CD4-positive, alpha-beta T cell treated with Interleukin-17A for 1 hour (primary cell): ENCODE measurements at regions not wholly inside any gene's neighbourhood (a gene's known extent, or its start where the extent isn't known, plus 50 kb on each side); places are given as distances from the start of the nearest gene placed in this dataset.

Source experiments
- DNase-seq: peaks from one replicate; pipeline ENCODE4 v3.0.0-alpha.2; 2020

DNA sequence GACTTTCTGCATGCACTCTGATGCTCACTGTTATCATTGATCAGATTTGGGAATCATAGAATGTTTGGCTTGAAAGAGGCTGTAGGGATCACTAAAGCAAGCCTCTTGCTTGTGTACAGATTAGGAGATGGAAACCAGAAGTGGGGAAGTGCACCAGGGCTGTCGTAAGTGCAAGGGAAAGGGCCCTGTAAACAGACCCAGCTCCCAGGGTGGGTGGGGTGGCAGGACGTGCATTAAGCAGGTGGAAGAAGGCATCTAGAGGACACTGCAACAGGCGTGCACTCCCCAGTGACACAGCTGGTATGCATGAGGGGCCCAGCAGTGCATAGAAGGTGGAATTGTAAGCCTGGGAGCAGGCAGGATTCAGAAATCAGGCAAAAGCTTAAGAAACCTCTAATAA lies 58.0 kb upstream of the SLC7A14 start:
- DNase-seq: no peak

DNA sequence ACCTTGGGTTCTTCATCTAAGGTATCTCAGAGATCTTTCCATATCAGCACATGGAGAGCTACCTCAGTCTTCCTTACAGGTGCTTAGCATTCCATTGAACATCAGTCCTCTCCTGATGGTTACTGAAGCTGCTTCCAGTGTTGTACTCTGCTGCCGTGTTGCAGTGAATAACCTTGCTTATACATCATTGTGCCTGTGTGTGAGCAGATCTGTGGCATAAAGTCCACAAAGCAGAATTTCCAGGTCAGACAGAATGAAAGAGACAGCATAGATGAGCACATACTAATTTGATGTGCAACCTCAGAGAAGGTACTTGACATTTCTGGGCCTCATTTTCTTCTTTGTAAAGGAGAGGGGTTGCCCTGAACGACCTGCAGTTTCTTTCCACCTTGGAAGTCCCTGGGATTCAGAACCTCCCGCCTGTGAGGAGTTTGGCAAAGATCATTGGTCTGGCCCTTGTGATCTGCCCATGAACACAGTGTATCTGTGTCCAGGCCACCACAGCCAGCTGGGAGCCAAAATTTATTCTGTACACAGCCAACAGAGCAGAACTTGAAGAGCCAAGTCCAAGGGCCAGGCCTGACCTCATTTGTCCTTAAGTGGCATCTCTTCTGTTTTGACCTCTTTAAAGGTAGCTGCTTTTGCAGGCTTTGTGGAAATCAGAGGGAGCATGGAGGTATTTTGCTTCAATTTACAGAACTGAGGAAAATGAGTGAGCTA lies 57.2 kb upstream of the SLC7A14 start:
- no peak for DNase-seq

DNA sequence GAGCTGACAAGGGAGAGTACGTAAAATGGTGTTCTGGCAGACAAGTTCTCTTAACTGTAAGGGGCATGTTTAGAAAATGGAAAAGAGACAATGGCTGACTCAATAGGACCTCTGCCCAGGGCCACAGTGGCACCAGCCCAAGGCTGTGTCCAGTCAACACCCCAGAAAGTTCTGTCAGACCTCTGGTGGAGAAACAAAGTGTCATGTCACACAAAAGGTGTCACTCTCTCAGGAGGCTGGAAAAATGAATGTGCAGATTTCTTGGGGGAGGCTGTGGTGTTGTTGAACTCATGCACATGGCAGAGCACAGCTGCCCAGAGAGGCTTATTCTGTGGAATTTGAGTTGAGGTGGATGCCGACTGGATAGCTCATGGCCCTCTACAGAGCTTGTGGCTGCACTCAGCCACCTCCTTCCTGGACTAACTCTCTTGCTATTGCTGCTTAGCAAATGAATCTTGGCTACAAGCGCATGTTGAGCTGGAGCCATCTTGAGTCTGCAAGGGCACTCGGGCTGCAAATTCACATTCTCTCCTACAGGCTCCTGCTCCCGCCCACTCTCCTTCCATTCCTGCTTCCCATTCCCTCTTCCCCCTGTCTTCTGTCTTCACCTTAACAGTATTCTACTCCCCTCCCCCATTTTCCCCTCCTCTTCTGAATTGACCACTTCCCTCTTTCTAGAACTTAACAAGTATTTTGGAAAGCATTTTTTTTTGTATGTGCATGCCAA lies 55.8 kb upstream of the SLC7A14 start:
- no peak for DNase-seq

DNA sequence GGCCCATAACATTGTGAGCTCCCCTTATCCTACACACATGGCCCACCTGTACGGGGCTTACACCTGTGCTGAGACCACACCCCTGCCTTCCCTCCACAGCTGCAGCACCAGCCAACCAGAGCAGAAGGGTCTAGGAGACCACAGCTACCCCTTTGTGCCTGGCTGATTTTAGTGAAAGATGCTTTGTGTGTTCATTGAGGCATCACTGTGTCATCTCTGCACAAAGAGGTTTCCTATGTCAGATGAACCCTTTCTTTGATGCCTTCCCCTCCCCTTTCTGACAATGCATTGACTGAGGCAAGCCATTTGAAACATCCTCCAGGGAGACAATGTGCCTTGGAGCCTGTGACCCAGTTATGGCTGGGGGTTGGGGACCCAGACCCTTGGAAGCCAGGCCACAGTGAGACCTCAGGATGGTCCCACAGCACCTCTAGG lies 54.9 kb upstream of the SLC7A14 start:
- no peak for DNase-seq

DNA sequence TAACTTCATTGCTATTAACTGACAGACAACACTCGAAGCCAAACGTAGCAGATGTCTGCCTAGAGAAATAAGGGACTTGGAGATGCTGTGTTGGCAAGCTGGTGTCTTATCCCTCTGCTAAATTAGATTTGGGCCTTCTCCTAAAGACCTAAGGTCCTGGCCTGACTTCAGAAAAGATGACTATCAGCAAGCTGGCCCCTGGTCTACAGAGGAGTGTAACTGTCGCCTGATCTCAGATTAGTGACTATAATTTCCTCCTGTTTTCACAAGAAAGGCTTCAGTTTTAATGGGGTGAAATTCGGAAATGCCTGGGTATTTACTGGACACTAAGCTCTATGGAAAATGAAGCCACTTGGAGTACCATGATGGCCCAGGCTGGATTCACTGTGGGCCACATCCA lies 53.1 kb upstream of the SLC7A14 start:
- no peak for DNase-seq

DNA sequence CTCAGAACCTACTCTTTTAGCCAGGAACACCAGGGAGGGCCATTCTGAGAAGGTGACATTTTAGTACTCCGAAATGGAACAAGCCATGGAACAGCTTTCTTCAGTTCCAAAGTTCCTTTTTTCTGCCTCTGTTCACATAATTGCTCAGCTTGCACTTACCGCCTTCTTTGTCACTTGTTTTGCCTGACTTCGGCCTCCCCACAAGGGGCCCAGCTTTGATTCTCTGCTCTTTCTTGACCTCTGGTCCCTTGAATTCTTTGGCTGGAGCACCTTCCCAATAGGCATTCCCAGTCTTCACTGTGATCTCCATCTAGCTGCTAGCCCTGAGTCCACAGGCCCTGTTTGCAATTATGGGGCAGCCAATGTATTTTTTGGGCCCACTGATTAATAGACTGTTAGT lies 51.4 kb upstream of the SLC7A14 start:
- no peak for DNase-seq

DNA sequence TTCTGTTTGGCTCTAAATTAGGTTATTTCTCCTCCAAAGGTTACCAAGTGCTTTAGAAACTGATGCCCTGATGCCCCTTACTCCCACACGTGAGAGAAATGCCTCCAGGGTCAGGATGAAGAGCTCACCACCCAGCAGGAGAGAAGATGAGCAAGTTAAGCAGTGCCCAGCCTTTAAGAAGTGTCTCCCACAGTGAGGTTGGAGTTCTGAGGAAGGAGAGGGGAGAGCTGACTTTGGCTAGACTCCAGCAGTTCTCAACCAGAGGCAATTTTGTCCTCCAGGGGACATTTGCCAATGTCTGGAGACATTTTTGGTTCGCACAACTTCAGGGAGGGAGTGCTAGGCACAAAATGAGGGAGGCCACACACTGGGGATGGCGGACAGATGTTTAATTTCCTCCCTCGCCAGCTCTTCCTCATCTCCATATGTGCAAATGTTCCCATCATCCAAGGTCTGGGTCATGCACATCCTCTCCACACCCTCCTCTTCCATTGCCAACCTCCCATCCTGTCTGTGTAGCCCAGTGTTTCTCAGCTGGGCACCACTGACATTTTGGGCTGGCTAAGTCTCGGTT lies 50.6 kb upstream of the SLC7A14 start:
- DNase-seq: no peak
